ENCODE measurements at regions not wholly inside any gene's neighbourhood (a gene's known extent, or its start where the extent isn't known, plus 50 kb on each side); places are given as distances from the start of the nearest gene placed in this dataset.

GRCh38 chr9:96178153-96178552 lies 123.8 kb downstream of the HSD17B3 start:
- H3K4me2 ChIP-seq, result no peak overlapping the region

GRCh38 chr9:96177719-96178028 lies 124.3 kb downstream of the HSD17B3 start:
- Mint-ChIP-seq H3K9me3 (no peaks in the 10 kb centered on the region), H3K4me3 (no peak overlapping the region), H3K4me1 (peaks cover 7% of the 10 kb centered on the region; the same call in 1 of the 3 replicates), H3K36me3 (ENCODE audit: low read depth) (no peaks in the 10 kb centered on the region), H3K27me3 (ENCODE audit: insufficient read depth, low read depth, poor library complexity) (peaks cover 7% of the 10 kb centered on the region), H3K27ac (no peak overlapping the region)
- ATAC-seq (no peak), DNase-seq (ENCODE audit: low spot score) (no peak)
- no peaks in the 10 kb centered on the region for H4K20me1 ChIP-seq (replicated peaks; ENCODE audit: insufficient read depth)
- H3K27ac ChIP-seq (ENCODE audit: low read depth), result no peak overlapping the region
- no peak overlapping the region for H3K4me2 ChIP-seq
- no peaks in the 10 kb centered on the region for H3F3A ChIP-seq (replicated peaks; ENCODE audit: low read depth)
- no peaks in the 10 kb centered on the region for H3K36me3 ChIP-seq (ENCODE audit: insufficient read depth)
- no peak overlapping the region; the same call in 1 of the 2 replicates for H2AFZ ChIP-seq
- H3K9me2 ChIP-seq (ENCODE audit: insufficient read depth), result no peaks in the 10 kb centered on the region
- no peaks in the 10 kb centered on the region; the same call in 1 of the 2 replicates for H3K4me1 ChIP-seq (ENCODE audit: insufficient read depth)
- H3K27me3 ChIP-seq (ENCODE audit: insufficient read depth), result no peaks in the 10 kb centered on the region
- no peaks in the 10 kb centered on the region for H3K79me2 ChIP-seq (replicated peaks; ENCODE audit: insufficient read depth)
- H3K4me3 ChIP-seq, result no peak overlapping the region
- TF ChIP-seq STAT1 (IDR thresholded peaks at IDR 0.05; ENCODE audit: unreplicated experiment) (no peak), EZH2 (IDR thresholded peaks at IDR 0.05; ENCODE audit: low read depth, unreplicated experiment) (no peak), REST (IDR thresholded peaks at IDR 0.05; ENCODE audit: unreplicated experiment) (no peak), ZNF331 (CRISPR knock-in tag; IDR thresholded peaks at IDR 0.05; ENCODE audit: low read depth) (no peak), JUNB (IDR thresholded peaks at IDR 0.05; ENCODE audit: unreplicated experiment) (no peak), NANOG (IDR thresholded peaks at IDR 0.05; ENCODE audit: borderline replicate concordance) (no peak), ETS1 (IDR thresholded peaks at IDR 0.05) (no peak), ZNF462 (CRISPR knock-in tag; IDR thresholded peaks at IDR 0.05) (no peak), POLR2AphosphoS5 (IDR thresholded peaks at IDR 0.05; ENCODE audit: low read depth) (no peak), CTCF (conservative IDR thresholded peaks at IDR 0.05; ENCODE audit: low read depth in 2 of 2) (no peak)

More at GRCh38 chr9:96178153-96178552, 123.8 kb downstream of the HSD17B3 start:
- Histone ChIP-seq H3K79me2 (replicated peaks; ENCODE audit: insufficient read depth) (no peaks in the 10 kb centered on the region), H3K27me3 (ENCODE audit: insufficient read depth) (no peaks in the 10 kb centered on the region), H3K4me1 (ENCODE audit: insufficient read depth) (no peaks in the 10 kb centered on the region; the same call in 1 of the 2 replicates), H3K27ac (ENCODE audit: low read depth) (no peak overlapping the region), H3K4me3 (no peak overlapping the region), H3K36me3 (ENCODE audit: insufficient read depth) (no peaks in the 10 kb centered on the region), H3K9me2 (ENCODE audit: insufficient read depth) (no peaks in the 10 kb centered on the region), H4K20me1 (replicated peaks; ENCODE audit: insufficient read depth) (no peaks in the 10 kb centered on the region), H3F3A (replicated peaks; ENCODE audit: low read depth) (no peaks in the 10 kb centered on the region), H2AFZ (peak overlapping the region; percentile 76)
- no peak overlapping the region for H3K27ac Mint-ChIP-seq
- TF ChIP-seq NANOG (IDR thresholded peaks at IDR 0.05; ENCODE audit: borderline replicate concordance) (no peak), JUNB (IDR thresholded peaks at IDR 0.05; ENCODE audit: unreplicated experiment) (no peak)
- peaks cover 7% of the 10 kb centered on the region for H3K27me3 Mint-ChIP-seq (ENCODE audit: insufficient read depth, low read depth, poor library complexity)
- no peaks in the 10 kb centered on the region for H3K9me3 Mint-ChIP-seq
- no peak for ATAC-seq
- no peak for DNase-seq (ENCODE audit: low spot score)
- no peaks in the 10 kb centered on the region for H3K36me3 Mint-ChIP-seq (ENCODE audit: low read depth)
- H3K4me1 Mint-ChIP-seq, result peaks cover 7% of the 10 kb centered on the region; the same call in 1 of the 3 replicates
- no peak overlapping the region for H3K4me3 Mint-ChIP-seq
